ENCODE measurements at regions not wholly inside any gene's neighbourhood (a gene's known extent, or its start where the extent isn't known, plus 50 kb on each side); places are given as distances from the start of the nearest gene placed in this dataset.

DNA sequence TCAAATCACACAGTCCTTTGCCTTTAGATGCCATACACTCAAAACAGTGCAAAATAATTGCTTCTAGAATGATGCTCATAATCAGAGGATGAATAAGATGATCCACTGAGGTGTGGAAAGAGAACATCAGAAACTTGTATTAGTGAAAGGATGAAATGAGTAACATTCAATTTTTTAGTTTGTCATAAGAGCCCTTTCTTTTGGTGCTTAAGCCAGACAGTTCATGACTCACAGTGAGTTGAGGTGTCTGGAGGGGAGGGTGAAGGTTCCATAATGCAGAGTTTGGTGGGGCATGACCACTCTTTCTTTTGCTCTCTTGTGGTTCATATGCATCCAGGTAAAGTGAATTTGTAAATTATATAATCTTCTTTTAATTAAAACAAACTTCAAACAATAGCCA, 415.0 kb upstream of the CELF4 start:
- in situ Hi-C loops (cut with MboI), result no loop called here
- CTCF ChIA-PET, result no interaction called here
- no peak for FAIRE-seq
- Histone ChIP-seq H3K4me2 (ENCODE audit: control insufficient read depth, insufficient read depth) (no peak overlapping the region), H3K27me3 (replicated peaks in 1 of 2; ENCODE audit: control insufficient read depth in 2 of 2, insufficient read depth in 2 of 2, low read length in 1 of 2) (no peaks in the 10 kb centered on the region), H3K27ac (ENCODE audit: control insufficient read depth, insufficient read depth) (no peak overlapping the region), H3K79me2 (ENCODE audit: control insufficient read depth, insufficient read depth, low read length) (no peaks in the 10 kb centered on the region), H4K20me1 (ENCODE audit: control insufficient read depth, insufficient read depth) (no peaks in the 10 kb centered on the region), H3K36me3 (ENCODE audit: control insufficient read depth in 2 of 2, insufficient read depth in 2 of 2, low read length in 1 of 2) (no peaks in the 10 kb centered on the region), H2AFZ (ENCODE audit: control insufficient read depth, low read depth, low read length) (no peak overlapping the region), H3K4me3 (no peak overlapping the region), H3K9ac (ENCODE audit: control insufficient read depth, insufficient read depth, low read length) (no peak overlapping the region), H3K4me1 (ENCODE audit: control insufficient read depth, insufficient read depth, low read length) (no peaks in the 10 kb centered on the region), H3K9me3 (replicated peaks; ENCODE audit: control insufficient read depth, insufficient read depth, low read length) (no peaks in the 10 kb centered on the region)
- SMC1A ChIA-PET (ENCODE audit: uncharacterized antibody, unreplicated experiment), result no interaction called here
- RAD21 ChIA-PET (ENCODE audit: unreplicated experiment), result no interaction called here
- intact Hi-C loops (cut with micrococcal nuclease; ENCODE audit: unreplicated experiment), result no loop called here
- ATAC-seq, result no peak
- POLR2A ChIA-PET, result no interaction called here
- DNase-seq (ENCODE audit: low read depth, low spot score), result no peak
- no TSS peak for BruUV-seq (replicated peaks)
- no peak for TF ChIP-seq FOXK2 (IDR thresholded peaks at IDR 0.05)
- no peak for TF ChIP-seq SP1 (IDR thresholded peaks at IDR 0.05; ENCODE audit: low read depth, low read length)
- no peak for TF ChIP-seq PAX8 (IDR thresholded peaks at IDR 0.05)
- TF ChIP-seq, protein P1, sequence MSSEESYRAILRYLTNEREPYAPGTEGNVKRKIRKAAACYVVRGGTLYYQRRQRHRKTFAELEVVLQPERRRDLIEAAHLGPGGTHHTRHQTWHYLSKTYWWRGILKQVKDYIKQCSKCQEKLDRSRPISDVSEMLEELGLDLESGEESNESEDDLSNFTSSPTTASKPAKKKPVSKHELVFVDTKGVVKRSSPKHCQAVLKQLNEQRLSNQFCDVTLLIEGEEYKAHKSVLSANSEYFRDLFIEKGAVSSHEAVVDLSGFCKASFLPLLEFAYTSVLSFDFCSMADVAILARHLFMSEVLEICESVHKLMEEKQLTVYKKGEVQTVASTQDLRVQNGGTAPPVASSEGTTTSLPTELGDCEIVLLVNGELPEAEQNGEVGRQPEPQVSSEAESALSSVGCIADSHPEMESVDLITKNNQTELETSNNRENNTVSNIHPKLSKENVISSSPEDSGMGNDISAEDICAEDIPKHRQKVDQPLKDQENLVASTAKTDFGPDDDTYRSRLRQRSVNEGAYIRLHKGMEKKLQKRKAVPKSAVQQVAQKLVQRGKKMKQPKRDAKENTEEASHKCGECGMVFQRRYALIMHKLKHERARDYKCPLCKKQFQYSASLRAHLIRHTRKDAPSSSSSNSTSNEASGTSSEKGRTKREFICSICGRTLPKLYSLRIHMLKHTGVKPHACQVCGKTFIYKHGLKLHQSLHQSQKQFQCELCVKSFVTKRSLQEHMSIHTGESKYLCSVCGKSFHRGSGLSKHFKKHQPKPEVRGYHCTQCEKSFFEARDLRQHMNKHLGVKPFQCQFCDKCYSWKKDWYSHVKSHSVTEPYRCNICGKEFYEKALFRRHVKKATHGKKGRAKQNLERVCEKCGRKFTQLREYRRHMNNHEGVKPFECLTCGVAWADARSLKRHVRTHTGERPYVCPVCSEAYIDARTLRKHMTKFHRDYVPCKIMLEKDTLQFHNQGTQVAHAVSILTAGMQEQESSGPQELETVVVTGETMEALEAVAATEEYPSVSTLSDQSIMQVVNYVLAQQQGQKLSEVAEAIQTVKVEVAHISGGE (CRISPR knock-in tag; IDR thresholded peaks at IDR 0.05), result no peak
- no peak for TF ChIP-seq BHLHE40 (IDR thresholded peaks at IDR 0.05; ENCODE audit: borderline replicate concordance in 1 of 2, low read depth in 2 of 2, low read length in 1 of 2)
- TF ChIP-seq, protein P2, sequence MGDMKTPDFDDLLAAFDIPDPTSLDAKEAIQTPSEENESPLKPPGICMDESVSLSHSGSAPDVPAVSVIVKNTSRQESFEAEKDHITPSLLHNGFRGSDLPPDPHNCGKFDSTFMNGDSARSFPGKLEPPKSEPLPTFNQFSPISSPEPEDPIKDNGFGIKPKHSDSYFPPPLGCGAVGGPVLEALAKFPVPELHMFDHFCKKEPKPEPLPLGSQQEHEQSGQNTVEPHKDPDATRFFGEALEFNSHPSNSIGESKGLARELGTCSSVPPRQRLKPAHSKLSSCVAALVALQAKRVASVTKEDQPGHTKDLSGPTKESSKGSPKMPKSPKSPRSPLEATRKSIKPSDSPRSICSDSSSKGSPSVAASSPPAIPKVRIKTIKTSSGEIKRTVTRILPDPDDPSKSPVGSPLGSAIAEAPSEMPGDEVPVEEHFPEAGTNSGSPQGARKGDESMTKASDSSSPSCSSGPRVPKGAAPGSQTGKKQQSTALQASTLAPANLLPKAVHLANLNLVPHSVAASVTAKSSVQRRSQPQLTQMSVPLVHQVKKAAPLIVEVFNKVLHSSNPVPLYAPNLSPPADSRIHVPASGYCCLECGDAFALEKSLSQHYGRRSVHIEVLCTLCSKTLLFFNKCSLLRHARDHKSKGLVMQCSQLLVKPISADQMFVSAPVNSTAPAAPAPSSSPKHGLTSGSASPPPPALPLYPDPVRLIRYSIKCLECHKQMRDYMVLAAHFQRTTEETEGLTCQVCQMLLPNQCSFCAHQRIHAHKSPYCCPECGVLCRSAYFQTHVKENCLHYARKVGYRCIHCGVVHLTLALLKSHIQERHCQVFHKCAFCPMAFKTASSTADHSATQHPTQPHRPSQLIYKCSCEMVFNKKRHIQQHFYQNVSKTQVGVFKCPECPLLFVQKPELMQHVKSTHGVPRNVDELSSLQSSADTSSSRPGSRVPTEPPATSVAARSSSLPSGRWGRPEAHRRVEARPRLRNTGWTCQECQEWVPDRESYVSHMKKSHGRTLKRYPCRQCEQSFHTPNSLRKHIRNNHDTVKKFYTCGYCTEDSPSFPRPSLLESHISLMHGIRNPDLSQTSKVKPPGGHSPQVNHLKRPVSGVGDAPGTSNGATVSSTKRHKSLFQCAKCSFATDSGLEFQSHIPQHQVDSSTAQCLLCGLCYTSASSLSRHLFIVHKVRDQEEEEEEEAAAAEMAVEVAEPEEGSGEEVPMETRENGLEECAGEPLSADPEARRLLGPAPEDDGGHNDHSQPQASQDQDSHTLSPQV (IDR thresholded peaks at IDR 0.05), result no peak
- no peak for TF ChIP-seq EP300 (IDR thresholded peaks at IDR 0.05; ENCODE audit: borderline replicate concordance in 1 of 2, control insufficient read depth in 1 of 2, low read depth in 2 of 2, low read length in 2 of 2)
- TF ChIP-seq, protein P3, sequence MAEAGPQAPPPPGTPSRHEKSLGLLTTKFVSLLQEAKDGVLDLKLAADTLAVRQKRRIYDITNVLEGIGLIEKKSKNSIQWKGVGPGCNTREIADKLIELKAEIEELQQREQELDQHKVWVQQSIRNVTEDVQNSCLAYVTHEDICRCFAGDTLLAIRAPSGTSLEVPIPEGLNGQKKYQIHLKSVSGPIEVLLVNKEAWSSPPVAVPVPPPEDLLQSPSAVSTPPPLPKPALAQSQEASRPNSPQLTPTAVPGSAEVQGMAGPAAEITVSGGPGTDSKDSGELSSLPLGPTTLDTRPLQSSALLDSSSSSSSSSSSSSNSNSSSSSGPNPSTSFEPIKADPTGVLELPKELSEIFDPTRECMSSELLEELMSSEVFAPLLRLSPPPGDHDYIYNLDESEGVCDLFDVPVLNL (IDR thresholded peaks at IDR 0.05; ENCODE audit: low read depth, low read length), result no peak
- TF ChIP-seq ETV6 (conservative IDR thresholded peaks at IDR 0.05 in 1 of 2, IDR thresholded peaks at IDR 0.05 in 1 of 2; ENCODE audit: borderline replicate concordance in 1 of 2, low read depth in 1 of 2), result no peak
- no peak for TF ChIP-seq RFX5 (IDR thresholded peaks at IDR 0.05; ENCODE audit: low read depth, low read length)
- no peak for TF ChIP-seq ZBTB40 (IDR thresholded peaks at IDR 0.05; ENCODE audit: borderline replicate concordance)

Measured in GM12878 (cell line).